SK-N-SH (cell line): ENCODE measurements at regions not wholly inside any gene's neighbourhood (a gene's known extent, or its start where the extent isn't known, plus 50 kb on each side); places are given as distances from the start of the nearest gene placed in this dataset.

Experiments used
- CTCF ChIA-PET: fragments of 300-600, 350-600 bp; formaldehyde crosslinking; extraction: SDS; loops from one replicate; lab custom pipeline; 2021; lab: Yijun Ruan, JAX
- POLR2A ChIA-PET: fragments of 350-600 bp; sonication (Branson Sonifier 250); formaldehyde crosslinking; extraction: SDS; loops from one replicate; lab custom pipeline; 2020; ENCODE audit warnings: antibody characterized with exemption, inconsistent platforms; lab: Yijun Ruan, JAX
- DNase-seq: peaks from one replicate; pipeline ENCODE4 v3.0.0; 2012
- H2AFZ ChIP-seq: fragments of 200-600 bp; sonication (generic); 2 replicates; pipeline ENCODE4 v1.8.1; 2016; ENCODE audit warnings: antibody characterized with exemption, mild to moderate bottlenecking, low read depth
- H3F3A ChIP-seq: fragments of 200-600 bp; sonication (generic); replicated peaks from 2 replicates; pipeline ENCODE3; 2016; ENCODE audit warnings: antibody characterized with exemption, mild to moderate bottlenecking; ENCODE audit not compliant: insufficient read depth
- H3K27ac ChIP-seq, 2 experiments: fragments of 200-500 bp in 1 of 2; fragments of 200-600 bp in 1 of 2; sonication (Bioruptor generic) in 1 of 2; sonication (generic), shearing (Covaris generic) in 1 of 2; 2 replicates each; pipeline versions ENCODE4 v1.5.1 to v1.6.1; 2014 to 2016; ENCODE audit warnings: low read depth in 2 of 2, inconsistent platforms in 1 of 2, low read length in 1 of 2, mild to moderate bottlenecking in 1 of 2, mixed read lengths in 1 of 2
- H3K27me3 ChIP-seq: fragments of 200-600 bp; sonication (generic), shearing (Covaris generic); 2 replicates; pipeline ENCODE4 v1.6.1; 2016; ENCODE audit warnings: mixed run types; ENCODE audit not compliant: insufficient read depth
- H3K36me3 ChIP-seq, 2 experiments: fragments of 200-500 bp in 1 of 2; fragments of 200-600 bp in 1 of 2; sonication (Bioruptor generic) in 1 of 2; sonication (generic) in 1 of 2; replicated peaks in 1 of 2; 2 replicates each; pipeline versions ENCODE3 to v1.5.1; 2014 to 2016; ENCODE audit warnings: low read length in 1 of 2, mild to moderate bottlenecking in 1 of 2; ENCODE audit not compliant: insufficient read depth in 2 of 2, control insufficient read depth in 1 of 2
- H3K4me1 ChIP-seq, 2 experiments: fragments of 200-500 bp in 1 of 2; fragments of 200-600 bp in 1 of 2; sonication (Bioruptor generic) in 1 of 2; sonication (generic), shearing (Covaris generic) in 1 of 2; 2 replicates each; pipeline versions ENCODE4 v1.5.1 to v1.6.1; 2014 to 2016; ENCODE audit warnings: low read depth in 1 of 2, low read length in 1 of 2, mixed run types in 1 of 2; ENCODE audit not compliant: insufficient read depth in 2 of 2, control insufficient read depth in 1 of 2
- H3K4me2 ChIP-seq: fragments of 200-600 bp; sonication (generic), shearing (Covaris generic); 2 replicates; pipeline ENCODE4 v1.6.1; 2017; ENCODE audit warnings: mixed run types
- H3K4me3 ChIP-seq, 2 experiments: fragments of 200-500 bp in 1 of 2; fragments of 200-600 bp in 1 of 2; sonication (Bioruptor generic) in 1 of 2; sonication (generic), shearing (Covaris generic) in 1 of 2; 2 replicates each; pipeline versions ENCODE4 v1.5.1 to v1.8.1; 2014 to 2016; ENCODE audit warnings: low read depth in 2 of 2, inconsistent platforms in 1 of 2, low read length in 1 of 2, mild to moderate bottlenecking in 1 of 2, mixed read lengths in 1 of 2, moderate library complexity in 1 of 2
- H3K79me2 ChIP-seq: fragments of 200-600 bp; sonication (generic); 2 replicates; pipeline ENCODE4 v1.8.1; 2017; ENCODE audit warnings: mild to moderate bottlenecking; ENCODE audit not compliant: insufficient read depth
- H3K9ac ChIP-seq: fragments of 200-600 bp; sonication (generic); 2 replicates; pipeline ENCODE4 v1.6.1; 2017; ENCODE audit warnings: mixed run types
- H3K9me2 ChIP-seq: fragments of 200-600 bp; sonication (generic); 2 replicates; pipeline ENCODE4 v1.6.1; 2017; ENCODE audit warnings: mixed run types
- H3K9me3 ChIP-seq: fragments of 200-600 bp; sonication (generic); 2 replicates; pipeline ENCODE4 v1.6.1; 2017; ENCODE audit warnings: mixed run types, mild to moderate bottlenecking, moderate library complexity
- H4K20me1 ChIP-seq: fragments of 200-600 bp; sonication (generic); 2 replicates; pipeline ENCODE4 v1.6.1; 2017; ENCODE audit warnings: mild to moderate bottlenecking, mixed run types; ENCODE audit not compliant: insufficient read depth
- CHD2 ChIP-seq: fragments of 150-350 bp; IDR thresholded peaks from 2 replicates; pipeline ENCODE4 v1.6.1; 2018; ENCODE audit warnings: low read length; ENCODE audit not compliant: partially characterized antibody
- ELF1 ChIP-seq: IDR thresholded peaks from 2 replicates; pipeline ENCODE4 v1.4.0; 2012
- EP300 ChIP-seq, 2 experiments: IDR thresholded peaks; 2 replicates each; pipeline versions ENCODE4 v1.4.0 to v1.6.1; 2012; ENCODE audit warnings: borderline replicate concordance in 1 of 2, low read depth in 1 of 2, low read length in 1 of 2
- FOSL2 ChIP-seq: IDR thresholded peaks from 2 replicates; pipeline ENCODE4 v1.4.0; 2012; ENCODE audit warnings: low read depth, mild to moderate bottlenecking, moderate library complexity, borderline replicate concordance
- FOXM1 ChIP-seq: IDR thresholded peaks from 2 replicates; pipeline ENCODE4 v1.4.0; 2012; ENCODE audit warnings: low read depth, mild to moderate bottlenecking
- GABPA ChIP-seq: IDR thresholded peaks from 2 replicates; pipeline ENCODE4 v1.4.0; 2012; ENCODE audit warnings: low read depth, mild to moderate bottlenecking
- GATA2 ChIP-seq: sonication (generic); formaldehyde crosslinking; IDR thresholded peaks from 2 replicates; pipeline ENCODE4 v1.5.0; 2020; ENCODE audit warnings: mild to moderate bottlenecking, missing genetic modification reagents
- JUND ChIP-seq: IDR thresholded peaks from 2 replicates; pipeline ENCODE4 v1.4.0; 2012
- MEF2A ChIP-seq: IDR thresholded peaks from 2 replicates; pipeline ENCODE4 v1.4.0; 2012; ENCODE audit warnings: low read depth, borderline replicate concordance
- NFIC ChIP-seq: IDR thresholded peaks from 2 replicates; pipeline ENCODE4 v1.4.0; 2012; ENCODE audit warnings: borderline replicate concordance
- RCOR1 ChIP-seq: fragments of 150-350 bp; IDR thresholded peaks from 2 replicates; pipeline ENCODE4 v1.6.1; 2017; ENCODE audit warnings: antibody characterized with exemption, low read length
- RFX5 ChIP-seq: IDR thresholded peaks from 2 replicates; pipeline ENCODE4 v1.6.1; 2012; ENCODE audit warnings: mild to moderate bottlenecking, improper control_type of control experiment, low read length
- SIN3A ChIP-seq: IDR thresholded peaks from 2 replicates; pipeline ENCODE4 v1.6.1; 2012; ENCODE audit warnings: low read depth, mild to moderate bottlenecking, low read length, moderate library complexity, borderline replicate concordance
- TCF12 ChIP-seq: IDR thresholded peaks from 2 replicates; pipeline ENCODE4 v1.4.0; 2012
- TEAD4 ChIP-seq: IDR thresholded peaks from 2 replicates; pipeline ENCODE4 v1.4.0; 2012; ENCODE audit warnings: mild to moderate bottlenecking, borderline replicate concordance; ENCODE audit not compliant: insufficient read depth
- WGBS: methylation state at CpG from one replicate; pipeline ENCODE4 v1.1.6; 2017; ENCODE audit warnings: low lambda C conversion rate; 5-methylcytosine and 5-hydroxymethylcytosine counted together
- TF ChIP-seq, protein P1 (sequence below): IDR thresholded peaks from 2 replicates; pipeline ENCODE4; 2012
- TF ChIP-seq, protein P2 (sequence below): fragments of 200-600 bp; sonication (generic); IDR thresholded peaks from 2 replicates; pipeline ENCODE4 v1.6.1; 2017; ENCODE audit warnings: antibody characterized with exemption, mild to moderate bottlenecking, moderate library complexity
- TF ChIP-seq, protein P3 (sequence below): IDR thresholded peaks from 2 replicates; pipeline ENCODE4 v1.4.0; 2012; ENCODE audit warnings: low read depth, borderline replicate concordance

DNA sequence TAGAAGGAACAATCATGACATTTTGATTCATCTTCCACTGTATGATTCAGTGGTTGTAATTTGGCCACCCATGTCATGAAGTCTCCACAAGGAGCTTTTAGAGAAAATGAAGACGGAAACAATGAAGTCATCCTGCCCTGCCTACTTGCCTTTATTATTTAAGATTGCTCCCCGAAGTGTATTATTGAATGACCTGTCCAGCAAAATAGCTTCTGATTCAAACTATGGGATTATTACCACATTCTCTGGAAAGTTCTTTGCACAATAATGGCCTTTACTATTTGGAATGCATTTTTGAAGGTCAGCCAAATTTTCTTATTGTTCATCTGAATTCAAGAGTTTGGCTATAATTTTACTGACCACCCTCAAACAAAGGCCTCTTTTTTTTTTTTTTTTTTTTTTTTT is 77.8 kb upstream of the RFC3 start:
- Histone ChIP-seq H3K4me2 (no peak overlapping the region), H3K9me2 (no peaks in the 10 kb centered on the region), H3K27ac (peak overlapping the region in 1 of 2 experiments; percentile 30; a peak in 1 of 4 replicates), H4K20me1 (no peaks in the 10 kb centered on the region), H3K36me3 (no peaks in the 10 kb centered on the region), H2AFZ (no peak overlapping the region), H3K27me3 (no peaks in the 10 kb centered on the region), H3K4me3 (no peak overlapping the region), H3K9me3 (no peaks in the 10 kb centered on the region), H3K4me1 (peaks cover 0 to 5% of the 10 kb centered on the region in 2 experiments; a peak in 1 of 4 replicates), H3F3A (no peaks in the 10 kb centered on the region), H3K79me2 (no peaks in the 10 kb centered on the region), H3K9ac (no peak overlapping the region)
- POLR2A ChIA-PET = no interaction called here
- TF ChIP-seq TEAD4 = peak; percentile 52; the same call in 1 of the 2 replicates
- TF ChIP-seq NFIC = peak; percentile 54; the same call in 1 of the 2 replicates
- TF ChIP-seq TCF12 = peak; percentile 52
- TF ChIP-seq FOXM1 = peak; percentile 26; the same call in 1 of the 2 replicates
- peak; percentile 48 for TF ChIP-seq JUND
- no peak for TF ChIP-seq CHD2
- TF ChIP-seq EP300 (IDR thresholded peaks at IDR 0.05; ENCODE audit: borderline replicate concordance in 1 of 2, low read depth in 1 of 2, low read length in 1 of 2) = peak in 1 of 2 experiments; percentile 32; a peak in 1 of 4 replicates
- TF ChIP-seq MEF2A = no peak
- TF ChIP-seq, protein P1, sequence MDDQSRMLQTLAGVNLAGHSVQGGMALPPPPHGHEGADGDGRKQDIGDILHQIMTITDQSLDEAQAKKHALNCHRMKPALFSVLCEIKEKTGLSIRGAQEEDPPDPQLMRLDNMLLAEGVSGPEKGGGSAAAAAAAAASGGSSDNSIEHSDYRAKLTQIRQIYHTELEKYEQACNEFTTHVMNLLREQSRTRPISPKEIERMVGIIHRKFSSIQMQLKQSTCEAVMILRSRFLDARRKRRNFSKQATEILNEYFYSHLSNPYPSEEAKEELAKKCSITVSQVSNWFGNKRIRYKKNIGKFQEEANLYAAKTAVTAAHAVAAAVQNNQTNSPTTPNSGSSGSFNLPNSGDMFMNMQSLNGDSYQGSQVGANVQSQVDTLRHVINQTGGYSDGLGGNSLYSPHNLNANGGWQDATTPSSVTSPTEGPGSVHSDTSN = peak; percentile 76
- TF ChIP-seq FOSL2 = peak; percentile 34; the same call in 1 of the 2 replicates
- TF ChIP-seq RCOR1 = no peak
- no peak for TF ChIP-seq GATA2 (CRISPR knock-in tag)
- no peak for DNase-seq
- WGBS = 29% methylated on average over 2 of the region's 2 CpGs
- CTCF ChIA-PET = interaction anchor here (0.8 to 1.5 kb wide), 2 partner anchors 16 to 20 kb away, joined by 3 to 5 read pairs; no protein-coding TSS in a partner anchor

DNA sequence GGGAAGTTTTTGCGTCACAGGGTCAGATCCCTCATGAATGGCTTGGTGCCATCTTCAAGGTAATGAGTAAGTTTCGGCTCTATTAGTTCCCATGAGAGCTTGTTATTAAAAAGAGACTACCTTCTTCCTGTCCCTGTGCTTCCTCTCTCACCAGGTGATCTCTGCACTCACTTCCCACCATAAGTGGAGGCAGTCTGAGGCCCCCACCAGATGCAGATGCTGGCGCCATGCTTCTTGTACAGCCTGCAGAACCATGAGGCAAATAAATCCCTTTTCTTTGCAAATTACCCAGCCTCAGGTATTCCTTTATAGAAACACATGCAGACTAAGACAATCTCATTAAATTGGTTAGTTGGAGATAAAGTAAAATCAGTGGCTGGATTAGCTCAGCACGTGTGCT is 75.6 kb upstream of the RFC3 start:
- H3K9me2 ChIP-seq = no peaks in the 10 kb centered on the region
- H3K36me3 ChIP-seq = no peaks in the 10 kb centered on the region
- H3K79me2 ChIP-seq = no peaks in the 10 kb centered on the region
- WGBS = 87% methylated on average over 4 of the region's 4 CpGs
- ChIA-PET POLR2A (no interaction called here), CTCF (interaction anchor here (1.0 kb wide), 1 partner anchor 20 kb away, joined by 3 read pairs; no protein-coding TSS in a partner anchor)
- no peaks in the 10 kb centered on the region for H4K20me1 ChIP-seq
- H3K4me2 ChIP-seq = no peak overlapping the region
- no peak overlapping the region for H3K9ac ChIP-seq
- H3K4me1 ChIP-seq = peaks cover 0 to 5% of the 10 kb centered on the region in 2 experiments; a peak in 1 of 4 replicates
- H3F3A ChIP-seq = no peaks in the 10 kb centered on the region
- TF ChIP-seq, protein P1 = no peak
- TF ChIP-seq, protein P2, sequence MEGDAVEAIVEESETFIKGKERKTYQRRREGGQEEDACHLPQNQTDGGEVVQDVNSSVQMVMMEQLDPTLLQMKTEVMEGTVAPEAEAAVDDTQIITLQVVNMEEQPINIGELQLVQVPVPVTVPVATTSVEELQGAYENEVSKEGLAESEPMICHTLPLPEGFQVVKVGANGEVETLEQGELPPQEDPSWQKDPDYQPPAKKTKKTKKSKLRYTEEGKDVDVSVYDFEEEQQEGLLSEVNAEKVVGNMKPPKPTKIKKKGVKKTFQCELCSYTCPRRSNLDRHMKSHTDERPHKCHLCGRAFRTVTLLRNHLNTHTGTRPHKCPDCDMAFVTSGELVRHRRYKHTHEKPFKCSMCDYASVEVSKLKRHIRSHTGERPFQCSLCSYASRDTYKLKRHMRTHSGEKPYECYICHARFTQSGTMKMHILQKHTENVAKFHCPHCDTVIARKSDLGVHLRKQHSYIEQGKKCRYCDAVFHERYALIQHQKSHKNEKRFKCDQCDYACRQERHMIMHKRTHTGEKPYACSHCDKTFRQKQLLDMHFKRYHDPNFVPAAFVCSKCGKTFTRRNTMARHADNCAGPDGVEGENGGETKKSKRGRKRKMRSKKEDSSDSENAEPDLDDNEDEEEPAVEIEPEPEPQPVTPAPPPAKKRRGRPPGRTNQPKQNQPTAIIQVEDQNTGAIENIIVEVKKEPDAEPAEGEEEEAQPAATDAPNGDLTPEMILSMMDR = no peak
- TF ChIP-seq SIN3A = no peak
- no peak for TF ChIP-seq FOSL2
- TF ChIP-seq FOXM1 = no peak
- TF ChIP-seq RFX5 = no peak
- TF ChIP-seq, protein P3, sequence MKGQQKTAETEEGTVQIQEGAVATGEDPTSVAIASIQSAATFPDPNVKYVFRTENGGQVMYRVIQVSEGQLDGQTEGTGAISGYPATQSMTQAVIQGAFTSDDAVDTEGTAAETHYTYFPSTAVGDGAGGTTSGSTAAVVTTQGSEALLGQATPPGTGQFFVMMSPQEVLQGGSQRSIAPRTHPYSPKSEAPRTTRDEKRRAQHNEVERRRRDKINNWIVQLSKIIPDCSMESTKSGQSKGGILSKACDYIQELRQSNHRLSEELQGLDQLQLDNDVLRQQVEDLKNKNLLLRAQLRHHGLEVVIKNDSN = no peak
- no peak for TF ChIP-seq CHD2
- TF ChIP-seq GABPA = no peak
- TF ChIP-seq ELF1 = no peak
- H3K9me3 ChIP-seq = no peaks in the 10 kb centered on the region
- no peak overlapping the region for H3K27ac ChIP-seq
- DNase-seq = no peak
- no peaks in the 10 kb centered on the region for H3K27me3 ChIP-seq
- H2AFZ ChIP-seq = no peak overlapping the region
- H3K4me3 ChIP-seq = no peak overlapping the region
